Adrenal gland (tissue), 5 donors: ENCODE measurements at regions not wholly inside any gene's neighbourhood (a gene's known extent, or its start where the extent isn't known, plus 50 kb on each side); places are given as distances from the start of the nearest gene placed in this dataset.

Experiments used
- CTCF ChIP-seq, 6 experiments: fragments of 450-650 bp in 4 of 6; fragments of 200-600 bp in 2 of 6; sonication (generic) in 1 of 6; IDR thresholded peaks; 1 replicate in 5 of 6; 2 replicates in 1 of 6; pipeline versions ENCODE4 v1.5.1 to v1.8.0; 2016 to 2021; ENCODE audit warnings: antibody characterized with exemption in 6 of 6, mild to moderate bottlenecking in 2 of 6, moderate library complexity in 1 of 6
- POLR2A ChIP-seq, 2 donors: fragments of 450-650 bp; IDR thresholded peaks; one replicate each; pipeline ENCODE4 v1.6.1; 2017; ENCODE audit warnings: antibody characterized with exemption in 2 of 2, mild to moderate bottlenecking in 2 of 2, moderate library complexity in 1 of 2
- donor health status: DM: no; HTN: no; CAD: no.

DNA sequence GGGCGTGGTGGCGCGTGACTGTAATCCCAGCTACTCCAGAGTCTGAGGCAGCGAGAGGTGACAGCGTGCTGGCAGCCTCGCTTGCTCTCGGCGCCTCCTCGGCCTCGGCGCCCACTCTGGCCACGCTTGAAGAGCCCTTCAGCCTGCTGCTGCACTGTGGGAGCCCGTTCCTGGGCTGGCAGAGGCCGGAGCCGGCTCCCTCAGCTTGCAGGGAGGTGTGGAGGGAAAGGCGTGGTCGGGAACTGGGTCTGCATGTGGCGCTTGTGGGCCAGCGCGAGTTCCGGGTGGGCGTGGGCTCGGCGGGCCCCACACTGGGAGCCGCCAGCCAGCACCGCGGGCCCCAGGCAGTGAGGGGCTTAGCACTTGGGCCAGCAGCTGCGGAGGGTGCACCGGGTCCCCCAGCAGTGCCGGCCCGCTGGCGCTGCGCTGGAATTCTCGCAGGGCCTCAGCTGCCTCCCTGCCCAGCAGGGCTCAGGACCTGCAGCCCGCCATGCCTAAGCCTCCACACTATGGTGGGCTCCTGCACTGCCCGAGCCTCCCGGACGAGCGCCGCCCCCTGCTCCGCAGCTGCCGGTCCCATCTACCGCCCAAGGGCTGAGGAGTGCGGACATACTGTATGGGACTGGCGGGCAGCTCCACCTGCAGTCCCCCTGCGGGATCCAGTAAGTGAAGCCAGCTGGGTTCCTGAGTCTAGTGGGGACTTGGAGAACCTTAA is 1093.3 kb upstream of the CDH8 start:
- TF ChIP-seq CTCF (IDR thresholded peaks at IDR 0.05) (no peak), POLR2A (IDR thresholded peaks at IDR 0.05) (no peak)
